Endothelial cell of umbilical vein (primary cell): ENCODE measurements at regions not wholly inside any gene's neighbourhood (a gene's known extent, or its start where the extent isn't known, plus 50 kb on each side); places are given as distances from the start of the nearest gene placed in this dataset.

ENCODE experiments used
- BruUV-seq: library from RNA; stranded (reverse); fragments of 400-500 nt; replicated peaks from 2 replicates; lab custom pipeline; 2021; lab: Mats Ljungman, UMichigan
- CTCF ChIA-PET: fragments of 300-600, 350-600 bp; sonication (Branson Sonifier 250); formaldehyde crosslinking; loops from one replicate; lab custom pipeline; 2021; ENCODE audit warnings: antibody characterized with exemption, inconsistent platforms; lab: Charles Lee
- POLR2A ChIA-PET: fragments of 300-600, 350-600 bp; sonication (Branson Sonifier 250); formaldehyde crosslinking; loops from one replicate; lab custom pipeline; 2021; ENCODE audit warnings: antibody characterized with exemption, inconsistent platforms; lab: Charles Lee
- DNase-seq: peaks from one replicate; pipeline ENCODE4 v3.0.0-alpha.2; 2011; ENCODE audit warnings: low read depth, low spot score
- FAIRE-seq: peaks from 2 replicates; lab custom pipeline; 2011; peaks lifted over from hg19 to GRCh38; lab: Jason Lieb, UNC
- H2AFZ ChIP-seq: 2 replicates; pipeline ENCODE4 v1.6.0; 2012; ENCODE audit warnings: low read depth, low read length, control low read depth, inconsistent platforms
- H3K27ac ChIP-seq: 2 replicates; pipeline ENCODE4 v1.5.1; 2011; ENCODE audit warnings: low read depth, mild to moderate bottlenecking, control low read depth, low read length, moderate library complexity; ENCODE audit not compliant: insufficient read depth
- H3K27me3 ChIP-seq, 2 experiments: 2 replicates each; pipeline versions ENCODE4 v1.6.0 to v1.6.1; 2011; ENCODE audit warnings: low read length in 2 of 2, mixed read lengths in 1 of 2; ENCODE audit not compliant: control insufficient read depth in 2 of 2, insufficient read depth in 2 of 2
- H3K36me3 ChIP-seq, 2 experiments: 2 replicates in 1 of 2; 3 replicates in 1 of 2; pipeline ENCODE4 v1.5.1; 2011; ENCODE audit warnings: low read length in 2 of 2, mild to moderate bottlenecking in 1 of 2, moderate library complexity in 1 of 2; ENCODE audit not compliant: control insufficient read depth in 2 of 2, insufficient read depth in 2 of 2; ENCODE audit errors: extremely low read depth in 1 of 2
- H3K4me1 ChIP-seq: 3 replicates; pipeline ENCODE4 v1.5.1; 2011; ENCODE audit warnings: mild to moderate bottlenecking, low read length; ENCODE audit not compliant: control insufficient read depth, insufficient read depth; ENCODE audit errors: extremely low read depth
- H3K4me2 ChIP-seq: 2 replicates; pipeline ENCODE4 v1.6.1; 2011; ENCODE audit warnings: low read length, control low read depth, mixed read lengths; ENCODE audit not compliant: insufficient read depth
- H3K4me3 ChIP-seq, 3 experiments: fragments of 200-600 bp in 1 of 3; sonication (generic), shearing (Covaris generic) in 1 of 3; replicated peaks in 1 of 3; 2 replicates each; pipeline ENCODE4 v1.5.1; 2011 to 2016; ENCODE audit warnings: control low read depth in 3 of 3, low read length in 3 of 3, mild to moderate bottlenecking in 2 of 3, inconsistent platforms in 1 of 3, low read depth in 1 of 3, moderate library complexity in 1 of 3; ENCODE audit not compliant: insufficient read depth in 1 of 3
- H3K79me2 ChIP-seq: 2 replicates; pipeline ENCODE4 v1.6.0; 2012; ENCODE audit warnings: low read length, inconsistent platforms; ENCODE audit not compliant: control insufficient read depth, insufficient read depth
- H3K9ac ChIP-seq: replicated peaks from 2 replicates; pipeline ENCODE3; 2011; ENCODE audit warnings: low read length, control low read depth; ENCODE audit not compliant: insufficient read depth; ENCODE audit errors: extremely low read depth
- H3K9me1 ChIP-seq: replicated peaks from 3 replicates; pipeline ENCODE4 v1.6.0; 2011; ENCODE audit warnings: mild to moderate bottlenecking, low read length; ENCODE audit not compliant: control insufficient read depth, insufficient read depth; ENCODE audit errors: extremely low read depth
- H3K9me3 ChIP-seq: replicated peaks from 2 replicates; pipeline ENCODE4 v1.5.1; 2012; ENCODE audit warnings: low read length, inconsistent platforms; ENCODE audit not compliant: control insufficient read depth, insufficient read depth
- H4K20me1 ChIP-seq: replicated peaks from 2 replicates; pipeline ENCODE3; 2011; ENCODE audit warnings: mild to moderate bottlenecking, low read length; ENCODE audit not compliant: control insufficient read depth, insufficient read depth; ENCODE audit errors: extremely low read depth
- CTCF ChIP-seq, 2 donors: IDR thresholded peaks; 1 replicate in 1 of 2; 2 replicates in 1 of 2; pipeline ENCODE4 v1.5.1; 2011; ENCODE audit warnings: low read length in 2 of 2, mild to moderate bottlenecking in 2 of 2, moderate library complexity in 2 of 2, control low read depth in 1 of 2, inconsistent platforms in 1 of 2, low read depth in 1 of 2; ENCODE audit not compliant: insufficient read depth in 1 of 2; ENCODE audit errors: extremely low read depth in 1 of 2
- EZH2 ChIP-seq: IDR thresholded peaks from 2 replicates; pipeline ENCODE4 v1.6.1; 2012; ENCODE audit warnings: borderline replicate concordance, low read depth, mild to moderate bottlenecking, moderate library complexity, low read length, inconsistent platforms; ENCODE audit not compliant: severe bottlenecking
- FOS ChIP-seq: IDR thresholded peaks from 2 replicates; pipeline ENCODE4 v1.6.1; 2011; ENCODE audit warnings: mild to moderate bottlenecking, low read length, moderate library complexity, borderline replicate concordance; ENCODE audit not compliant: insufficient read depth
- GATA2 ChIP-seq: IDR thresholded peaks from 2 replicates; pipeline ENCODE4 v1.7.0; 2011; ENCODE audit warnings: low read depth, mild to moderate bottlenecking, moderate library complexity, mixed read lengths, low read length; ENCODE audit not compliant: insufficient read length, insufficient read depth
- JUN ChIP-seq: IDR thresholded peaks from 2 replicates; pipeline ENCODE4 v1.6.1; 2011; ENCODE audit warnings: borderline replicate concordance, low read depth; ENCODE audit not compliant: insufficient read length, insufficient read depth
- MYC ChIP-seq: IDR thresholded peaks from one replicate; pipeline ENCODE4 v1.6.1; 2011; ENCODE audit warnings: mild to moderate bottlenecking, low read depth, low read length
- POLR2AphosphoS5 ChIP-seq: IDR thresholded peaks from 2 replicates; pipeline ENCODE4 v1.6.1; 2012; ENCODE audit warnings: low read depth, mild to moderate bottlenecking, control low read depth, low read length, moderate library complexity; ENCODE audit not compliant: insufficient read depth
- dilution Hi-C: fragments of 300-500 bp; cut with MboI; formaldehyde crosslinking; loops from one replicate; pipeline ENCODE4 v1.15.0; 2019; ENCODE audit warnings: low sequenced_read_pairs; ENCODE audit not compliant: extremely low pct_ligation_motif_present
- intact Hi-C: fragments of 100-400 bp; cut with micrococcal nuclease; formaldehyde crosslinking; loops from one replicate; pipeline ENCODE4 v1.10.0; 2022

GRCh38 chr16:27706866-27707685 is 157.1 kb downstream of the KATNIP start:
- dilution Hi-C loops: no loop called here
- no peak for FAIRE-seq
- H3K4me1 ChIP-seq: peaks cover 31% of the 10 kb centered on the region
- H3K27ac ChIP-seq: no peak overlapping the region
- intact Hi-C loops: no loop called here
- H3K79me2 ChIP-seq: no peaks in the 10 kb centered on the region
- H3K27me3 ChIP-seq: no peaks in the 10 kb centered on the region
- H4K20me1 ChIP-seq: no peaks in the 10 kb centered on the region
- no peak overlapping the region for H3K4me2 ChIP-seq
- no peaks in the 10 kb centered on the region for H3K9me1 ChIP-seq
- CTCF ChIA-PET: interaction anchor here (0.8 to 0.9 kb wide), 2 partner anchors 67 to 160 kb away, joined by 3 read pairs; no protein-coding TSS in a partner anchor
- H2AFZ ChIP-seq: no peak overlapping the region
- no peaks in the 10 kb centered on the region for H3K9me3 ChIP-seq
- H3K4me3 ChIP-seq: no peak overlapping the region
- no peak for DNase-seq
- POLR2A ChIA-PET: no interaction called here
- TF ChIP-seq JUN: no peak
- no peak for TF ChIP-seq MYC
- no peak for TF ChIP-seq EZH2
- no peak for TF ChIP-seq GATA2
- no peak for TF ChIP-seq POLR2AphosphoS5
- TF ChIP-seq FOS: no peak
- TF ChIP-seq CTCF (IDR thresholded peaks at IDR 0.05; ENCODE audit: extremely low read depth in 1 of 2, insufficient read depth in 1 of 2, low read depth in 1 of 2, low read length in 2 of 2): no peak
- H3K36me3 ChIP-seq: no peaks in the 10 kb centered on the region
- BruUV-seq: no TSS peak
- no peak overlapping the region for H3K9ac ChIP-seq
